Tongue (tissue), 1 donor: ENCODE measurements at regions not wholly inside any gene's neighbourhood (a gene's known extent, or its start where the extent isn't known, plus 50 kb on each side); places are given as distances from the start of the nearest gene placed in this dataset.
"Not testable (repeated sequence)": the region's sequence is repeated elsewhere in the genome, so short reads cannot be mapped to it uniquely, and the experiment has no call there.

Experiments used
- DNase-seq: peaks from one replicate; pipeline ENCODE4 v3.0.0-alpha.2; 2015

- no peak for DNase-seq
Observed at GRCh38 chr15:66865622-66866611, 163.9 kb downstream of the SMAD6 start.

GRCh38 chr15:66866656-66867055 is 164.6 kb downstream of the SMAD6 start:
- DNase-seq = peak; percentile 25

GRCh38 chr15:66868918-66869317 is 166.9 kb downstream of the SMAD6 start:
- DNase-seq = peak; percentile 21

- no peak for DNase-seq
Observed at GRCh38 chr15:66870880-66871388, 168.9 kb downstream of the SMAD6 start.

- DNase-seq = no peak
Observed at GRCh38 chr15:66872405-66872804, 170.4 kb downstream of the SMAD6 start.

GRCh38 chr15:66873331-66873730 is 171.3 kb downstream of the SMAD6 start:
- DNase-seq = not testable (repeated sequence)

- DNase-seq = no peak
Observed at GRCh38 chr15:66873856-66874255, 171.8 kb downstream of the SMAD6 start.

GRCh38 chr15:66875588-66876420 is 173.8 kb downstream of the SMAD6 start:
- no peak for DNase-seq

GRCh38 chr15:66876421-66876730 is 174.3 kb downstream of the SMAD6 start:
- DNase-seq = no peak

- DNase-seq = no peak
Observed at GRCh38 chr15:66876731-66877476, 174.9 kb downstream of the SMAD6 start.

- DNase-seq = peak; percentile 56
Observed at GRCh38 chr15:66877477-66878271, 175.6 kb downstream of the SMAD6 start.

- DNase-seq = no peak
Observed at GRCh38 chr15:66878761-66879160, 176.7 kb downstream of the SMAD6 start.

GRCh38 chr15:66879531-66880368 is 177.7 kb downstream of the SMAD6 start:
- DNase-seq = no peak

- no peak for DNase-seq
Observed at GRCh38 chr15:66880380-66881155, 178.5 kb downstream of the SMAD6 start.

- no peak for DNase-seq
Observed at GRCh38 chr15:66881173-66881905, 179.3 kb downstream of the SMAD6 start.

- no peak for DNase-seq
Observed at GRCh38 chr15:66882251-66883020, 180.4 kb downstream of the SMAD6 start.

GRCh38 chr15:66883284-66883911 is 181.4 kb downstream of the SMAD6 start:
- peak; percentile 98 for DNase-seq
